ENCODE measurements at regions not wholly inside any gene's neighbourhood (a gene's known extent, or its start where the extent isn't known, plus 50 kb on each side); places are given as distances from the start of the nearest gene placed in this dataset.

GRCh38 chr5:68551436-68551835, 335.9 kb downstream of the PIK3R1 start:
- no peaks in the 10 kb centered on the region for H3K9me3 ChIP-seq (replicated peaks; ENCODE audit: control insufficient read depth, insufficient read depth, low read depth, low read length)
- H3K4me3 ChIP-seq = no peak overlapping the region
- in situ Hi-C loops (cut with MboI) = no loop called here
- 0% methylated on average over 5 of the region's 5 CpGs for WGBS (ENCODE audit: insufficient coverage, low coverage, missing lambda C conversion rate)
- TF ChIP-seq ATF4 (CRISPR knock-in tag; IDR thresholded peaks at IDR 0.05) (no peak), FOS (IDR thresholded peaks at IDR 0.05; ENCODE audit: extremely low read depth, insufficient read length) (no peak), ZNF263 (CRISPR knock-in tag; IDR thresholded peaks at IDR 0.05; ENCODE audit: borderline replicate concordance) (no peak), ZNF143 (CRISPR knock-in tag; IDR thresholded peaks at IDR 0.05) (no peak)
- H3K9me1 ChIP-seq (ENCODE audit: control insufficient read depth, insufficient read depth, low read length) = no peaks in the 10 kb centered on the region
- no peaks in the 10 kb centered on the region for H3K36me3 ChIP-seq (ENCODE audit: control insufficient read depth, insufficient read depth, low read length)
- CTCF ChIA-PET (ENCODE audit: low intra/inter-chr PET ratio) = no interaction called here
- FAIRE-seq (no peak), ATAC-seq (no peak), DNase-seq (ENCODE audit: extremely low read depth in 1 of 4, low spot score in 3 of 4) (no peak)
- peaks cover 6 to 12% of the 10 kb centered on the region in 2 experiments; a peak in 4 of 5 replicates for H3K4me1 ChIP-seq (replicated peaks in 1 of 2; ENCODE audit: control insufficient read depth in 2 of 2, insufficient read depth in 2 of 2, low read length in 2 of 2)
- POLR2A ChIA-PET = no interaction called here
- H3K27ac ChIP-seq (ENCODE audit: extremely low read depth, low read depth, low read length) = no peak overlapping the region
- no peak overlapping the region for H3K9ac ChIP-seq (ENCODE audit: insufficient read depth in 1 of 2, low read depth in 2 of 2, low read length in 2 of 2)
- H3K27me3 ChIP-seq (ENCODE audit: control insufficient read depth in 2 of 2, insufficient read depth in 2 of 2, low read length in 2 of 2) = peaks cover 2 to 8% of the 10 kb centered on the region in 2 experiments; a peak in 4 of 5 replicates
- no peaks in the 10 kb centered on the region for H4K20me1 ChIP-seq (replicated peaks; ENCODE audit: control insufficient read depth, insufficient read depth, low read length)
- no peak overlapping the region for H2AFZ ChIP-seq (ENCODE audit: low read depth, low read length)
- intact Hi-C loops (cut with micrococcal nuclease) = no loop called here
- H3K4me2 ChIP-seq (ENCODE audit: insufficient read depth, low read length) = no peak overlapping the region
- H3K79me2 ChIP-seq (ENCODE audit: control insufficient read depth, insufficient read depth, low read length) = no peaks in the 10 kb centered on the region
- BruUV-seq (replicated peaks) = no TSS peak

DNA sequence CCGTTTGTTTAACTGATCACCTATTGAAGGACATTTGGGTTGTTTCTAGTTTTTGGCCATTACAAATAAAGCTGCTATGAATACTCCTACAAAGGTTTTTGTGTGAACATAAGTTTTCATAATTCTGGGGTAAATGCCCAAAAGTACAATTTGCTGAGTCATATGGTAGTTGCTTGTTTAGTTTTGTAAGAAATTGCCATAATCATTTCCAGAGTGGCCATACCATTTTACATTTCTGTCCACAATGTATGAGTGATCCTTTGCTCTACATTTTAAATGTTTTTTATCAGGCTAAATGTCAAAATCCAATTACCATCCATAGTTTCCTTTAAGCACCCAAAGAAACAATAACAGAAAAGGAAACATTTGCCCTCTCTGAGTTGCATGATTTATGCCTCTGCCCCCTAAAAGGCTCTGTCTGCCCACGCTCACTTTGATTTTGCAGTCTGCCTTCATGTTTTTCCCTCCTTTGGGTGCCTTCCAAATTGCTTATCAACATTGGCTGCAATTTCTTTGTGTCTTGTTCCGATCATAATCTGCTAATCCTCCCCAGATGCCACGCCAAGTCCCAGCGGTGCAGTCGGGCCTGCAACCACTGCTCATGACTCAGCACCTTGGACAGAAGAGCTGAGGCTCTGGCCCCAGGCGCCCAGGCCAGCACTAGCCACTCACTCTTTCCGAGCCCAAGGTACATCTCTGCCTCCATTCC, 339.2 kb downstream of the PIK3R1 start:
- no peaks in the 10 kb centered on the region for H3K9me1 ChIP-seq (ENCODE audit: control insufficient read depth, insufficient read depth, low read length)
- BruUV-seq (replicated peaks) = no TSS peak
- ChIA-PET POLR2A (no interaction called here), CTCF (ENCODE audit: low intra/inter-chr PET ratio) (no interaction called here)
- H3K79me2 ChIP-seq (ENCODE audit: control insufficient read depth, insufficient read depth, low read length) = no peaks in the 10 kb centered on the region
- no peak overlapping the region for H3K9ac ChIP-seq (ENCODE audit: insufficient read depth in 1 of 2, low read depth in 2 of 2, low read length in 2 of 2)
- 4% methylated on average over 7 of the region's 8 CpGs for WGBS (ENCODE audit: insufficient coverage, low coverage, missing lambda C conversion rate)
- DNase-seq (ENCODE audit: extremely low read depth in 1 of 4, low spot score in 3 of 4) = peak; percentile 17 to 73 (median 44)
- peak overlapping the region; percentile 2; the same call in 1 of the 2 replicates for H3K4me2 ChIP-seq (ENCODE audit: insufficient read depth, low read length)
- H3K27me3 ChIP-seq (ENCODE audit: control insufficient read depth in 2 of 2, insufficient read depth in 2 of 2, low read length in 2 of 2) = peaks cover 2 to 8% of the 10 kb centered on the region in 2 experiments; a peak in 4 of 5 replicates
- H3K4me1 ChIP-seq (replicated peaks in 1 of 2; ENCODE audit: control insufficient read depth in 2 of 2, insufficient read depth in 2 of 2, low read length in 2 of 2) = peaks cover 3 to 6% of the 10 kb centered on the region in 2 experiments; a peak in 3 of 5 replicates
- FAIRE-seq = peak; percentile 93
- H3K9me3 ChIP-seq (replicated peaks; ENCODE audit: control insufficient read depth, insufficient read depth, low read depth, low read length) = no peaks in the 10 kb centered on the region
- H3K4me3 ChIP-seq = no peak overlapping the region
- H3K36me3 ChIP-seq (ENCODE audit: control insufficient read depth, insufficient read depth, low read length) = no peaks in the 10 kb centered on the region
- no peak overlapping the region for H3K27ac ChIP-seq (ENCODE audit: extremely low read depth, low read depth, low read length)
- no peak overlapping the region for H2AFZ ChIP-seq (ENCODE audit: low read depth, low read length)
- intact Hi-C loops (cut with micrococcal nuclease) = no loop called here
- peak; percentile 89 for ATAC-seq
- in situ Hi-C loops (cut with MboI) = no loop called here
- H4K20me1 ChIP-seq (replicated peaks; ENCODE audit: control insufficient read depth, insufficient read depth, low read length) = no peaks in the 10 kb centered on the region
- TF ChIP-seq FOXM1 (IDR thresholded peaks at IDR 0.05; ENCODE audit: low read depth) (no peak), FOXM1 (CRISPR knock-in tag; IDR thresholded peaks at IDR 0.05; ENCODE audit: low read depth) (no peak), ZNF224 (CRISPR knock-in tag; IDR thresholded peaks at IDR 0.05) (no peak), PML (IDR thresholded peaks at IDR 0.05; ENCODE audit: low read length) (no peak), CREM (IDR thresholded peaks at IDR 0.05; ENCODE audit: low read depth) (0 out of 2 replicates have a peak, but pooled peaks have one; percentile 18), SAFB2 (IDR thresholded peaks at IDR 0.05; ENCODE audit: borderline replicate concordance, low read depth, low read length, severe bottlenecking) (no peak), LCOR (CRISPR knock-in tag; IDR thresholded peaks at IDR 0.05) (no peak), CCAR2 (IDR thresholded peaks at IDR 0.05; ENCODE audit: low read depth, low read length) (no peak), HNRNPH1 (optimal IDR thresholded peaks at IDR 0.05; ENCODE audit: low read depth, low read length) (no peak), NCOR1 (IDR thresholded peaks at IDR 0.05) (peak; percentile 31; the same call in 1 of the 2 replicates), KAT2B (IDR thresholded peaks at IDR 0.05; ENCODE audit: low read depth, low read length) (no peak)

Measured in K562 (cell line).